ENCODE measurements at regions not wholly inside any gene's neighbourhood (a gene's known extent, or its start where the extent isn't known, plus 50 kb on each side); places are given as distances from the start of the nearest gene placed in this dataset.

GRCh38 chr4:92100975-92101374 is 202.8 kb upstream of the GRID2 start:
- no peak overlapping the region for H3K4me3 ChIP-seq (ENCODE audit: low read length)
- Mint-ChIP-seq H3K36me3 (ENCODE audit: low read depth) (no peaks in the 10 kb centered on the region), H3K4me3 (no peak overlapping the region), H3K4me1 (ENCODE audit: low read depth) (no peaks in the 10 kb centered on the region), H3K27me3 (no peaks in the 10 kb centered on the region), H3K27ac (no peak overlapping the region), H3K9me3 (peaks cover 7% of the 10 kb centered on the region)
- H3K9me3 ChIP-seq (ENCODE audit: control insufficient read depth in 1 of 2, insufficient read depth in 1 of 2, low read length in 2 of 2), result peaks cover 0 to 6% of the 10 kb centered on the region in 2 experiments
- no peak for TF ChIP-seq CTCF (IDR thresholded peaks at IDR 0.05)
- intact Hi-C loops (cut with DNase I, micrococcal nuclease), result no loop called here
- no peak for ATAC-seq (ENCODE audit: poor library complexity)
- H3K4me1 ChIP-seq (ENCODE audit: insufficient read depth, low read length), result no peaks in the 10 kb centered on the region
- H3K36me3 ChIP-seq (ENCODE audit: insufficient read depth, low read length), result no peaks in the 10 kb centered on the region
- DNase-seq, result no peak
- ChIA-PET CTCF (interaction anchor here (0.7 kb wide), 1 partner anchor 9 kb away, joined by 3 read pairs; no protein-coding TSS in a partner anchor), POLR2A (no interaction called here)
- no peaks in the 10 kb centered on the region for H3K27me3 ChIP-seq (ENCODE audit: control insufficient read depth in 1 of 2, insufficient read depth in 2 of 2, low read length in 2 of 2)
- H3K27ac ChIP-seq (ENCODE audit: low read depth in 1 of 2, low read length in 2 of 2), result no peak overlapping the region

- no peak overlapping the region for H3K27ac ChIP-seq (ENCODE audit: low read depth in 1 of 2, low read length in 2 of 2)
- no peak for TF ChIP-seq CTCF (IDR thresholded peaks at IDR 0.05)
- H3K4me3 Mint-ChIP-seq, result no peak overlapping the region
- H3K4me3 ChIP-seq (ENCODE audit: low read length), result no peak overlapping the region
- H3K27me3 Mint-ChIP-seq, result no peaks in the 10 kb centered on the region
- DNase-seq (no peak), ATAC-seq (ENCODE audit: poor library complexity) (no peak)
- ChIA-PET CTCF (no interaction called here), POLR2A (no interaction called here)
- no peaks in the 10 kb centered on the region for H3K4me1 Mint-ChIP-seq (ENCODE audit: low read depth)
- no peaks in the 10 kb centered on the region for H3K4me1 ChIP-seq (ENCODE audit: insufficient read depth, low read length)
- H3K36me3 Mint-ChIP-seq (ENCODE audit: low read depth), result no peaks in the 10 kb centered on the region
- no peaks in the 10 kb centered on the region for H3K36me3 ChIP-seq (ENCODE audit: insufficient read depth, low read length)
- H3K27ac Mint-ChIP-seq, result no peak overlapping the region
- H3K9me3 ChIP-seq (ENCODE audit: control insufficient read depth in 1 of 2, insufficient read depth in 1 of 2, low read length in 2 of 2), result peaks cover 0 to 6% of the 10 kb centered on the region in 2 experiments
- H3K27me3 ChIP-seq (ENCODE audit: control insufficient read depth in 1 of 2, insufficient read depth in 2 of 2, low read length in 2 of 2), result no peaks in the 10 kb centered on the region
- H3K9me3 Mint-ChIP-seq, result peaks cover 7% of the 10 kb centered on the region
- intact Hi-C loops (cut with DNase I, micrococcal nuclease), result no loop called here
Observed at GRCh38 chr4:92101737-92102172, 202.0 kb upstream of the GRID2 start.

GRCh38 chr4:92104506-92104905 is 199.3 kb upstream of the GRID2 start:
- Mint-ChIP-seq H3K9me3 (peaks cover 13% of the 10 kb centered on the region), H3K4me3 (no peak overlapping the region), H3K27me3 (no peaks in the 10 kb centered on the region), H3K27ac (no peak overlapping the region), H3K4me1 (ENCODE audit: low read depth) (no peaks in the 10 kb centered on the region), H3K36me3 (ENCODE audit: low read depth) (no peaks in the 10 kb centered on the region)
- ChIA-PET POLR2A (no interaction called here), CTCF (no interaction called here)
- intact Hi-C loops (cut with DNase I, micrococcal nuclease), result no loop called here
- H3K27me3 ChIP-seq (ENCODE audit: control insufficient read depth in 1 of 2, insufficient read depth in 2 of 2, low read length in 2 of 2), result no peaks in the 10 kb centered on the region
- DNase-seq (no peak), ATAC-seq (ENCODE audit: poor library complexity) (no peak)
- H3K4me1 ChIP-seq (ENCODE audit: insufficient read depth, low read length), result no peaks in the 10 kb centered on the region
- H3K27ac ChIP-seq (ENCODE audit: low read depth in 1 of 2, low read length in 2 of 2), result no peak overlapping the region
- TF ChIP-seq CTCF (IDR thresholded peaks at IDR 0.05), result no peak
- H3K4me3 ChIP-seq (ENCODE audit: low read length), result no peak overlapping the region
- H3K9me3 ChIP-seq (ENCODE audit: control insufficient read depth in 1 of 2, insufficient read depth in 1 of 2, low read length in 2 of 2), result peaks cover 0 to 11% of the 10 kb centered on the region in 2 experiments
- no peaks in the 10 kb centered on the region for H3K36me3 ChIP-seq (ENCODE audit: insufficient read depth, low read length)

Data from CD4-positive, alpha-beta T cell (primary cell).